Neural cell (in vitro differentiated cells): ENCODE measurements at regions not wholly inside any gene's neighbourhood (a gene's known extent, or its start where the extent isn't known, plus 50 kb on each side); places are given as distances from the start of the nearest gene placed in this dataset.

Experiments used
- H2AFZ ChIP-seq: fragments of 200-600, 300-800 bp; sonication (generic), shearing (Covaris generic); 2 replicates; pipeline ENCODE4 v1.6.0; 2014; ENCODE audit warnings: low read depth, mild to moderate bottlenecking, antibody characterized with exemption, low read length, moderate library complexity
- H3F3A ChIP-seq: fragments of 200-600 bp; shearing (Covaris generic); 2 replicates; pipeline ENCODE4 v1.6.1; 2016; ENCODE audit warnings: mild to moderate bottlenecking, moderate library complexity, mixed read lengths, antibody characterized with exemption, low read length; ENCODE audit not compliant: insufficient read depth, poor library complexity, severe bottlenecking
- H3K27ac ChIP-seq: fragments of 200-600, 300-800 bp; sonication (generic), shearing (Covaris generic); 2 replicates; pipeline ENCODE4 v1.5.1; 2014; ENCODE audit warnings: mild to moderate bottlenecking, low read length, moderate library complexity
- H3K27me3 ChIP-seq: fragments of 300-800, 200-600 bp; sonication (generic), shearing (Covaris generic); 2 replicates; pipeline ENCODE4 v1.6.0; 2014; ENCODE audit warnings: mild to moderate bottlenecking, low read depth, low read length, moderate library complexity; ENCODE audit not compliant: insufficient read depth
- H3K36me3 ChIP-seq: fragments of 300-800, 200-600 bp; sonication (generic), shearing (Covaris generic); 2 replicates; pipeline ENCODE4 v1.5.1; 2014; ENCODE audit warnings: mild to moderate bottlenecking, antibody characterized with exemption, low read length, moderate library complexity; ENCODE audit not compliant: insufficient read depth
- H3K4me2 ChIP-seq: fragments of 300-800, 200-600 bp; sonication (generic), shearing (Covaris generic); 2 replicates; pipeline ENCODE4 v1.6.0; 2014; ENCODE audit warnings: mild to moderate bottlenecking, low read length
- H3K4me3 ChIP-seq: fragments of 300-800, 200-600 bp; sonication (generic), shearing (Covaris generic); 2 replicates; pipeline ENCODE4 v1.5.1; 2014; ENCODE audit warnings: mild to moderate bottlenecking, low read length, moderate library complexity
- H3K79me2 ChIP-seq: fragments of 200-600 bp; shearing (Covaris generic); replicated peaks from 2 replicates; pipeline ENCODE4 v1.6.0; 2014; ENCODE audit warnings: mild to moderate bottlenecking, low read length, moderate library complexity; ENCODE audit not compliant: insufficient read depth
- H3K9ac ChIP-seq: fragments of 300-800, 200-600 bp; sonication (generic), shearing (Covaris generic); 2 replicates; pipeline ENCODE4 v1.6.1; 2016; ENCODE audit warnings: mild to moderate bottlenecking, low read length, mixed read lengths
- H3K9me2 ChIP-seq: fragments of 200-600 bp; shearing (Covaris generic); 2 replicates; pipeline ENCODE4 v1.6.1; 2016; ENCODE audit warnings: mild to moderate bottlenecking, low read length, mixed read lengths; ENCODE audit not compliant: insufficient read depth
- H3K9me3 ChIP-seq: fragments of 200-600, 300-800 bp; sonication (generic), shearing (Covaris generic); 2 replicates; pipeline ENCODE4 v1.6.1; 2016; ENCODE audit warnings: mild to moderate bottlenecking, mixed run types, low read length, moderate library complexity, mixed read lengths
- H4K20me1 ChIP-seq: fragments of 200-600 bp; shearing (Covaris generic); 2 replicates; pipeline ENCODE4 v1.6.1; 2016; ENCODE audit warnings: mild to moderate bottlenecking, mixed run types; ENCODE audit not compliant: insufficient read depth
- EP300 ChIP-seq: fragments of 450-650 bp; conservative IDR thresholded peaks from 2 replicates; pipeline ENCODE4 v1.6.1; 2014; ENCODE audit warnings: antibody characterized with exemption, mild to moderate bottlenecking, moderate library complexity; ENCODE audit not compliant: poor library complexity, severe bottlenecking
- EZH2 ChIP-seq: fragments of 200-600, 300-800 bp; shearing (Covaris generic), sonication (generic); IDR thresholded peaks from 2 replicates; pipeline ENCODE4 v1.6.1; 2014; ENCODE audit warnings: antibody characterized with exemption, low read length, borderline replicate concordance, mild to moderate bottlenecking; ENCODE audit not compliant: insufficient read depth, poor library complexity, severe bottlenecking
- MXI1 ChIP-seq: fragments of 450-650 bp; conservative IDR thresholded peaks from 2 replicates; pipeline ENCODE4 v1.6.1; 2014; ENCODE audit warnings: antibody characterized with exemption, mild to moderate bottlenecking; ENCODE audit not compliant: poor library complexity, severe bottlenecking
- POLR2AphosphoS5 ChIP-seq: IDR thresholded peaks from 2 replicates; pipeline ENCODE4 v1.6.1; 2012
- RAD21 ChIP-seq: fragments of 450-650 bp; conservative IDR thresholded peaks from 2 replicates; pipeline ENCODE4 v1.6.1; 2014; ENCODE audit warnings: antibody characterized with exemption, mild to moderate bottlenecking, moderate library complexity
- SMC3 ChIP-seq: fragments of 450-650 bp; conservative IDR thresholded peaks from 2 replicates; pipeline ENCODE4 v1.6.1; 2014; ENCODE audit warnings: antibody characterized with exemption, mild to moderate bottlenecking, moderate library complexity; ENCODE audit not compliant: poor library complexity
- TAF1 ChIP-seq: IDR thresholded peaks from 2 replicates; pipeline ENCODE4 v1.6.1; 2012; ENCODE audit warnings: low read depth
- TF ChIP-seq, protein P1 (sequence below): IDR thresholded peaks from 2 replicates; pipeline ENCODE4 v1.6.1; 2012; ENCODE audit warnings: borderline replicate concordance
- TF ChIP-seq, protein P2 (sequence below): fragments of 450-650 bp; IDR thresholded peaks from 2 replicates; pipeline ENCODE4 v1.5.1; 2014; ENCODE audit warnings: antibody characterized with exemption, mild to moderate bottlenecking, moderate library complexity; ENCODE audit not compliant: poor library complexity, severe bottlenecking

DNA sequence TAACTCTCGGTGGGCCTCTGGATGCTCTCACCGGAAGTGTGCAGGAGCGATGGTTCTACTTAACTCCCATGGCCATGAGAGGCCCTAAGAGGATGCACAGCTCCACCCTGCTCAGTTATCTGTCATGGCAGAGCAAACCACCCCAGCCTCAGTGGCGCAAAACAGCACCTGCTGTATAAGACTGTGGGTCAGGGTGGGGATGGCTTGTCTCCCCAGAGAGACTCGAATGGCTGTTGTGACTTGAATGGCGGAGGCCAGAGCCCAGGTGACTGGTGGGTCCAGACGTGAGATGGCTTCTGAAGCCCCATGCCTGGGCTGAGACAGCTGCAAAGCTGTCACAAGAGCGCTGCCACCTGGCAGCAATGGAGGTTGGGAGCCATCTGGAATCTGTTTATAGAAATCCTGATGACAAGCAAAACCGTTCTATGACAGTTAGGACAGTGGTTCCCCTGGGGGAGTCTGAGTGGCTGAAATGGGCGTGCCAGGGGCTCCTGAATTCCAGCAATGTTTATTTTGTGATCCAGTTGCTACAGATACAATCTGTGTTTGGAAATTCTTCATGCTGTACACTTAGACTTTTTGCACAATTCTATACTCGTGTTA, 490.5 kb downstream of the TCERG1L start:
- H3K27ac ChIP-seq, result no peak overlapping the region

GRCh38 chr10:130824230-130825014, 487.1 kb downstream of the TCERG1L start:
- Histone ChIP-seq H3K36me3 (no peaks in the 10 kb centered on the region), H3K79me2 (no peaks in the 10 kb centered on the region), H3K27me3 (no peaks in the 10 kb centered on the region), H3K27ac (no peak overlapping the region), H3K9me2 (no peaks in the 10 kb centered on the region), H3F3A (no peaks in the 10 kb centered on the region), H3K4me3 (no peak overlapping the region), H3K9ac (no peak overlapping the region), H3K4me2 (no peak overlapping the region), H2AFZ (no peak overlapping the region), H3K9me3 (peaks cover 9% of the 10 kb centered on the region), H4K20me1 (no peaks in the 10 kb centered on the region)
- TF ChIP-seq EZH2, result no peak
- TF ChIP-seq MXI1, result no peak
- TF ChIP-seq, protein P1, sequence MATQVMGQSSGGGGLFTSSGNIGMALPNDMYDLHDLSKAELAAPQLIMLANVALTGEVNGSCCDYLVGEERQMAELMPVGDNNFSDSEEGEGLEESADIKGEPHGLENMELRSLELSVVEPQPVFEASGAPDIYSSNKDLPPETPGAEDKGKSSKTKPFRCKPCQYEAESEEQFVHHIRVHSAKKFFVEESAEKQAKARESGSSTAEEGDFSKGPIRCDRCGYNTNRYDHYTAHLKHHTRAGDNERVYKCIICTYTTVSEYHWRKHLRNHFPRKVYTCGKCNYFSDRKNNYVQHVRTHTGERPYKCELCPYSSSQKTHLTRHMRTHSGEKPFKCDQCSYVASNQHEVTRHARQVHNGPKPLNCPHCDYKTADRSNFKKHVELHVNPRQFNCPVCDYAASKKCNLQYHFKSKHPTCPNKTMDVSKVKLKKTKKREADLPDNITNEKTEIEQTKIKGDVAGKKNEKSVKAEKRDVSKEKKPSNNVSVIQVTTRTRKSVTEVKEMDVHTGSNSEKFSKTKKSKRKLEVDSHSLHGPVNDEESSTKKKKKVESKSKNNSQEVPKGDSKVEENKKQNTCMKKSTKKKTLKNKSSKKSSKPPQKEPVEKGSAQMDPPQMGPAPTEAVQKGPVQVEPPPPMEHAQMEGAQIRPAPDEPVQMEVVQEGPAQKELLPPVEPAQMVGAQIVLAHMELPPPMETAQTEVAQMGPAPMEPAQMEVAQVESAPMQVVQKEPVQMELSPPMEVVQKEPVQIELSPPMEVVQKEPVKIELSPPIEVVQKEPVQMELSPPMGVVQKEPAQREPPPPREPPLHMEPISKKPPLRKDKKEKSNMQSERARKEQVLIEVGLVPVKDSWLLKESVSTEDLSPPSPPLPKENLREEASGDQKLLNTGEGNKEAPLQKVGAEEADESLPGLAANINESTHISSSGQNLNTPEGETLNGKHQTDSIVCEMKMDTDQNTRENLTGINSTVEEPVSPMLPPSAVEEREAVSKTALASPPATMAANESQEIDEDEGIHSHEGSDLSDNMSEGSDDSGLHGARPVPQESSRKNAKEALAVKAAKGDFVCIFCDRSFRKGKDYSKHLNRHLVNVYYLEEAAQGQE, result no peak
- TF ChIP-seq SMC3, result no peak
- TF ChIP-seq POLR2AphosphoS5, result no peak
- no peak for TF ChIP-seq TAF1
- no peak for TF ChIP-seq EP300
- TF ChIP-seq, protein P2, sequence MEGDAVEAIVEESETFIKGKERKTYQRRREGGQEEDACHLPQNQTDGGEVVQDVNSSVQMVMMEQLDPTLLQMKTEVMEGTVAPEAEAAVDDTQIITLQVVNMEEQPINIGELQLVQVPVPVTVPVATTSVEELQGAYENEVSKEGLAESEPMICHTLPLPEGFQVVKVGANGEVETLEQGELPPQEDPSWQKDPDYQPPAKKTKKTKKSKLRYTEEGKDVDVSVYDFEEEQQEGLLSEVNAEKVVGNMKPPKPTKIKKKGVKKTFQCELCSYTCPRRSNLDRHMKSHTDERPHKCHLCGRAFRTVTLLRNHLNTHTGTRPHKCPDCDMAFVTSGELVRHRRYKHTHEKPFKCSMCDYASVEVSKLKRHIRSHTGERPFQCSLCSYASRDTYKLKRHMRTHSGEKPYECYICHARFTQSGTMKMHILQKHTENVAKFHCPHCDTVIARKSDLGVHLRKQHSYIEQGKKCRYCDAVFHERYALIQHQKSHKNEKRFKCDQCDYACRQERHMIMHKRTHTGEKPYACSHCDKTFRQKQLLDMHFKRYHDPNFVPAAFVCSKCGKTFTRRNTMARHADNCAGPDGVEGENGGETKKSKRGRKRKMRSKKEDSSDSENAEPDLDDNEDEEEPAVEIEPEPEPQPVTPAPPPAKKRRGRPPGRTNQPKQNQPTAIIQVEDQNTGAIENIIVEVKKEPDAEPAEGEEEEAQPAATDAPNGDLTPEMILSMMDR, result no peak

More for the DNA sequence above, 490.5 kb downstream of the TCERG1L start:
- Histone ChIP-seq H3K4me2 (no peak overlapping the region), H3K36me3 (no peaks in the 10 kb centered on the region), H3K79me2 (no peaks in the 10 kb centered on the region), H3F3A (no peaks in the 10 kb centered on the region), H3K9me2 (no peaks in the 10 kb centered on the region), H4K20me1 (no peaks in the 10 kb centered on the region), H3K27me3 (no peaks in the 10 kb centered on the region), H2AFZ (no peak overlapping the region), H3K9me3 (peaks cover 3% of the 10 kb centered on the region), H3K9ac (no peak overlapping the region), H3K4me3 (no peak overlapping the region)
- no peak for TF ChIP-seq POLR2AphosphoS5
- no peak for TF ChIP-seq SMC3
- no peak for TF ChIP-seq MXI1
- TF ChIP-seq RAD21, result no peak
- no peak for TF ChIP-seq EZH2
- TF ChIP-seq TAF1, result no peak
- TF ChIP-seq, protein P1, result no peak
- TF ChIP-seq, protein P2, result no peak
- no peak for TF ChIP-seq EP300
